Activated gamma-delta T cell (primary cell): ENCODE measurements at regions not wholly inside any gene's neighbourhood (a gene's known extent, or its start where the extent isn't known, plus 50 kb on each side); places are given as distances from the start of the nearest gene placed in this dataset.

Source experiments
- DNase-seq: peaks from one replicate; lab custom pipeline; 2025; lab: John Stamatoyannopoulos, UW

- no peak for DNase-seq
These were observed 1203.9 kb downstream of the TBC1D22A start for GRCh38 chr22:47966316-47966715.

DNA sequence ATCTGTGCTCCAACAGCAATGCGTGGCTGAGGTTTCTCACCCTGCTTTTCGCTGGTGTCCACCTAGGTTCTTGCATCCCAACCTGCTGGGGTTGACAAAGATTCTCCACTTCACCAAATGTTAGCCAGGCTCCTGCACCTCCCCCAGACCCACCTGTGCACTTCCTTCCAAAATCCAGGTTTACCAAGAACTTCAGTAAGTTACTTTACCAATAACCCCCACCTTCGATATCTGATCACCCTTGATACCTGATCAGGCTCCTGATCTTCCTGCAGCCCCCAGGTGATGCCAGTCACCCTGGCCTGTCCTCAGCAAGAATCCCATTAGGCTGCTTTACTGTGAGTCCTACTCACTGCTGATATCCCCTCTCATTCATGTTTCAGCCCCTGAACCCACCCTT, 1203.4 kb downstream of the TBC1D22A start:
- no peak for DNase-seq

DNA sequence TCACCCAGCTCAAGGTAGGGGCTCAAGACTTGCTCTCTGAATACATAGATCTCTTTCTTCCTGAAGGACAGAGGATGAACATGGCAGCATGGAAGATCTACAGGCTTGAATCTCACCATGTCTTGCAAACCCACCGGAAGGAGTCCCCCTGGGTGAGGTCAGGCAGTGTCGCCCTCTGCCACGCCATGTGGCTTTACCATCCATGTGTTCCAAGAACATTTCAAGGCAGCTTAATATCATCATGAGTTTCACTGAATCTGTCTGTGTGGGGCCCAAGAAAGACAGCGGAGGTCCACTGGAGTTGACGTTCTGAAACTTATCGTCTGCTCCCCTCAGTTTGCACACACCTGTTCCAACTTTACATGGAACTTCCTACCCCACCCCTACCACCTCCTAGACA, 1202.6 kb downstream of the TBC1D22A start:
- DNase-seq, result no peak

GRCh38 chr22:47963660-47964059, 1201.2 kb downstream of the TBC1D22A start:
- DNase-seq, result no peak

GRCh38 chr22:47957649-47958048, 1195.2 kb downstream of the TBC1D22A start:
- DNase-seq, result no peak

GRCh38 chr22:47954107-47954506, 1191.7 kb downstream of the TBC1D22A start:
- DNase-seq, result no peak

GRCh38 chr22:47944941-47945340, 1182.5 kb downstream of the TBC1D22A start:
- no peak for DNase-seq

- no peak for DNase-seq
These were observed 1181.6 kb downstream of the TBC1D22A start for GRCh38 chr22:47943729-47944700.

DNA sequence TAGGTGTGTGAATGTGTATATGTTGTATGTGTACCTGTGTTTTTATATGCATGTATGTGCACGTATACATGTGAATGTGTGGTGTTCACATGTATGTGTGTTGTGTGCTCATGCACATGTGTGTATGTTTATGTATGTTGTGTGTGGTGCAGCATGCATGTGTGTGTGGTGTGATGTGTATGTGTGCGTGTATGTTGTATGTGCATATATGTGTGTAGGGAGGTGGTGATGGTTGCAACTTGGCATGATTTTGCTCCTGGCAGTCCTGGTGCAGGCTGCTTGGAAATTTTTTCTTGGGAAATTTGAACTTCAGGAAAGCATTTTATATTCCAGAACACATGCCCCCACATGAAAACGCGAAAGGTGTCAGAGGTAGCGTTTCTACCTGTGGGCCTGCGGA, 1177.8 kb downstream of the TBC1D22A start:
- DNase-seq, result no peak

DNA sequence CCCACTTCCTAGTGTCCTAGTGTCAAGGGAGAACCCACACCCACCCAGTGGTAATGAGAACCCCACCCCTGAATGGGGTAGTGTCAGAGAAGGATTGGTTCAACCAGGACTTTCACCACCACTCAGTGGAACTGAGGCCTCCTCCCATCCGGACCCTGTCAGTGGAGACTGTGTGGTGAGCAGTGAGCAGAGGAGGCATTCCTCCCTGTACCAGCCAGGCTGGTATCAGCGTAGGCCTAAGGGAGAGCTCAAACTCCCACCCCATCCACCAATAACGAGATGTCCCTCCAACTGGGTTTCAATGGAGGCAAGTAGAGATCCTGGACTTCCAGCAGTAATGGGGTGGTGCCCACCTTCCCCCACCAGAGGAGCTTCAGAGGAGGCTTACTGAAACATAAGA, 1171.4 kb downstream of the TBC1D22A start:
- no peak for DNase-seq

GRCh38 chr22:47933226-47933625, 1170.8 kb downstream of the TBC1D22A start:
- no peak for DNase-seq

DNA sequence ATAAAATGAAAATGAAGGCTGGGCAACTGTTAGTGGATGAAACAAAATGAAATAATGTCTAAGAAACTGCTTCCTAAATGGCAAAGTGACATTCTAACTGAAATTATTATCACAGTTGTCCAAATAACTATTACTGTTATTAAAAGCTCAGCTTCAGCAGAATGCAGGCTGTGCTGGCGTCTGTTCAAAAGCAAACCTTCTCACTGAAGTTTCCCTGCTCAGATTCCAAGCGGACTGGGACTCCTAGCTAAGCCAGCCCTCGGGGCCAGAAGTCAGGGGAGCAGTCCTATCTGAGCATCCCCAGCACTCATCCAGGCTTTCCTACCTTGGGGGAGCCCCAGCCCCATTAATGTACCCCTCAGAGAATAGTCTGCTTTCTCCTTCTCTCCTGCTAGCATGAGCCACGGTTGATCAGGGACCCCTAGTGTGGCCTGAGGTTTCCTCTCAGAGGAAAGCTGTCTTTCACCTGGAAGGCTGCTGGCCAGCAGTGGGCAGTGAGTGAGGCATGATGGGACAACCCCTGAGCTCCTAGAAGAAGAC, 1167.3 kb downstream of the TBC1D22A start:
- no peak for DNase-seq

- no peak for DNase-seq
These were observed 1166.6 kb downstream of the TBC1D22A start for GRCh38 chr22:47929073-47929472.

DNA sequence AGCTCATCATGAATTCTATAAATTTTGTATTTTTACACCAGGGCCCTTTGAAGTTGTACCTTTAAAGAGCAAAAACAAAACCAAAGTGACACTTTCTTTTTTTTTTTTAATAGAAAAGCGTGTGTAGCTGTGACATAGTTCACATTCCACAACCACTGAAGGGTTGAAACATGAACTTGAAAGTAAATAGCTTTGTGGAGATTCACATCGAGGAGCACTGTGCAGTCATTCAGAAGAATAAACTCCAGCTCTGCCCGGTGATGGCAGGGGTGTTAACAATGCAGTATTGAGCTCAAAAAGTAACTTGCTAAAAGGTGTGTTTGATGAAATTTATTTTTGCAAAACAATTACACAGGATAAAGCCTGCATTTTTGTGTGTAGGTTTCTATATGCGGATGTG, 1166.2 kb downstream of the TBC1D22A start:
- DNase-seq, result no peak

- no peak for DNase-seq
These were observed 1165.3 kb downstream of the TBC1D22A start for GRCh38 chr22:47927648-47928210.

GRCh38 chr22:47923011-47923427, 1160.6 kb downstream of the TBC1D22A start:
- no peak for DNase-seq

DNA sequence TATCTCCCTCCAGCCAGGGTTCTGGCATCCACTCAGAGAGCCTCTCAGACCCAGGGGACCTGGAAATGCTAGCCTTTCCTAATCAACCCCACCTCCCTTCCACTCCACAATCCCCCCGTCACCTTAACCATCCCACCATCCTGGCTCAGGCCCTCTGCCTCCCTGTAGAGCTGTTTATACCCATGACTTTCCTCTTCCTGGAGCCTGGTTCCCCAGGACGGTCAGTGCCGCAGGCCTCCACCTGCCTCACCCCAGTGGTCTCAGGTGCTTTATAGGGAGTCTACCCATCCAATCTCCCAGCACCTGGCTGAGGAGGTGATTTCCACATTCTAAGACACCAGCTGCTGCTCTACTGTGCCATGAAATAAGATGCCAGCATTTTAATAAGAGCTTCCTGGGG, 1159.5 kb downstream of the TBC1D22A start:
- no peak for DNase-seq

GRCh38 chr22:47920380-47920959, 1158.0 kb downstream of the TBC1D22A start:
- no peak for DNase-seq

- no peak for DNase-seq
These were observed 1157.4 kb downstream of the TBC1D22A start for GRCh38 chr22:47919893-47920292.

- no peak for DNase-seq
These were observed 1156.6 kb downstream of the TBC1D22A start for GRCh38 chr22:47919001-47919441.

- peak; percentile 39 for DNase-seq
These were observed 1155.9 kb downstream of the TBC1D22A start for GRCh38 chr22:47918276-47918921.

DNA sequence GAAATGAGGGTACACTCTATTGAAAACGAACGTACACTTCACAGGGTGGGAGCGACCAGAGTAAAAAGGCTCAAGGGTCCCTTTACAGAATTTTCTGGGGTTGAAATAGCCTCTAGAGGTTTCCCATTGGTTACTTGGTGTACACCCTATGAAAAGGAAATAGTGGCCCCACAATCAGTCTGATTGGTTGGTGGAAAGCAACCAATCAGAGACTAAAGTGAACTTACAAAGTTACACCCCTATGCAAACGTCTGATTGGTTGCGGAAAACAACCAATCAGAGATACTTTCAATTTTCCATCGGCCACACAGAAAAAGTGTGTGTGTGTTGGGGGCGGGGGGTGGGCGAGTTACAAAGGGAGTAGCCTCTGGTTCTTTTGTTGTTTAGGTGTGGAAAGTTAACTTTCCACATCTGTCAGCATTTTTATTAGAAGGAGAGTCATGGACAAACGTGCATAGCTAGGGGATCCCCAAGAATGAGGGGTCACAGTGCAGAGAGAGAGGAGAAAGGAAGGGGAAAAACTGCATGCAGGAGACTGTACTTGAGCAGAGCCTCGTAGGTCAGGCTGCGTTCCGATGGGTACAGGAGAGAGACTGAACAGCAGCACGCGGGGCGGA, 1152.1 kb downstream of the TBC1D22A start:
- DNase-seq, result no peak
